Liver (tissue), 8 donors: ENCODE measurements at regions not wholly inside any gene's neighbourhood (a gene's known extent, or its start where the extent isn't known, plus 50 kb on each side); places are given as distances from the start of the nearest gene placed in this dataset.

ENCODE experiments used
- DNase-seq: peaks from one replicate; pipeline ENCODE4 v3.0.0-alpha.2; 2017; ENCODE audit warnings: low spot score
- H3K27ac ChIP-seq, 2 donors: one replicate each; pipeline ENCODE4 v1.7.0; 2013; ENCODE audit warnings: inconsistent platforms in 2 of 2, low read length in 2 of 2, control low read depth in 1 of 2, low read depth in 1 of 2, mild to moderate bottlenecking in 1 of 2
- H3K27me3 ChIP-seq, 4 donors: one replicate each; pipeline versions ENCODE4 v1.6.1 to v1.7.0; 2013; ENCODE audit warnings: low read length in 3 of 4, inconsistent platforms in 1 of 4, mild to moderate bottlenecking in 1 of 4, moderate library complexity in 1 of 4; ENCODE audit not compliant: control insufficient read depth in 4 of 4, insufficient read depth in 4 of 4
- H3K36me3 ChIP-seq, 4 donors: one replicate each; pipeline versions ENCODE4 v1.6.1 to v1.7.0; 2013; ENCODE audit warnings: low read length in 3 of 4, mild to moderate bottlenecking in 3 of 4, low read depth in 1 of 4, moderate library complexity in 1 of 4; ENCODE audit not compliant: control insufficient read depth in 4 of 4, insufficient read depth in 3 of 4
- H3K4me1 ChIP-seq, 4 donors: one replicate each; pipeline versions ENCODE4 v1.6.1 to v1.7.0; 2013; ENCODE audit warnings: low read length in 3 of 4, mild to moderate bottlenecking in 3 of 4, moderate library complexity in 1 of 4; ENCODE audit not compliant: control insufficient read depth in 4 of 4, insufficient read depth in 4 of 4
- H3K4me3 ChIP-seq, 3 donors: one replicate each; pipeline versions ENCODE4 v1.6.1 to v1.7.0; 2013; ENCODE audit warnings: low read length in 3 of 3, control low read depth in 1 of 3, low read depth in 1 of 3, mild to moderate bottlenecking in 1 of 3
- H3K9ac ChIP-seq, 2 donors: one replicate each; pipeline ENCODE4 v1.7.0; 2013; ENCODE audit warnings: low read length in 2 of 2, mild to moderate bottlenecking in 2 of 2, moderate library complexity in 2 of 2, control low read depth in 1 of 2, low read depth in 1 of 2
- H3K9me3 ChIP-seq, 4 donors: one replicate each; pipeline versions ENCODE4 v1.6.1 to v1.7.0; 2013; ENCODE audit warnings: low read length in 3 of 4; ENCODE audit not compliant: control insufficient read depth in 4 of 4
- EGR1 ChIP-seq, 2 donors: IDR thresholded peaks; 2 replicates each; pipeline ENCODE4 v1.6.1; 2016 to 2018; ENCODE audit warnings: antibody characterized with exemption in 2 of 2, low read depth in 2 of 2
- FOXA1 ChIP-seq: IDR thresholded peaks from 2 replicates; pipeline ENCODE4 v1.6.1; 2016; ENCODE audit warnings: antibody characterized with exemption
- FOXA2 ChIP-seq: IDR thresholded peaks from 2 replicates; pipeline ENCODE4 v1.6.1; 2016; ENCODE audit warnings: antibody characterized with exemption
- GABPA ChIP-seq, 2 donors: IDR thresholded peaks in 1 of 2; conservative IDR thresholded peaks in 1 of 2; 2 replicates each; pipeline ENCODE4 v1.6.1; 2016; ENCODE audit warnings: antibody characterized with exemption in 2 of 2, mild to moderate bottlenecking in 1 of 2, moderate library complexity in 1 of 2
- HNF4A ChIP-seq, 2 donors: conservative IDR thresholded peaks; 2 replicates each; pipeline ENCODE4 v1.6.1; 2016; ENCODE audit warnings: antibody characterized with exemption in 2 of 2, mild to moderate bottlenecking in 2 of 2
- HNF4G ChIP-seq: IDR thresholded peaks from 2 replicates; pipeline ENCODE4 v1.6.1; 2016; ENCODE audit warnings: antibody characterized with exemption
- JUND ChIP-seq, 2 donors: IDR thresholded peaks; 2 replicates each; pipeline ENCODE4 v1.6.1; 2016; ENCODE audit warnings: antibody characterized with exemption in 2 of 2
- NR2F2 ChIP-seq: IDR thresholded peaks from 2 replicates; pipeline ENCODE4 v1.6.1; 2016; ENCODE audit warnings: antibody characterized with exemption
- RAD21 ChIP-seq, 2 donors: IDR thresholded peaks; 2 replicates each; pipeline ENCODE4 v1.6.1; 2016; ENCODE audit warnings: antibody characterized with exemption in 2 of 2, mild to moderate bottlenecking in 2 of 2
- RXRA ChIP-seq, 2 donors: IDR thresholded peaks; 2 replicates each; pipeline ENCODE4 v1.6.1; 2017 to 2018; ENCODE audit warnings: antibody characterized with exemption in 2 of 2, mild to moderate bottlenecking in 1 of 2
- SP1 ChIP-seq: IDR thresholded peaks from 2 replicates; pipeline ENCODE4 v1.6.1; 2018; ENCODE audit warnings: antibody characterized with exemption, mild to moderate bottlenecking
- TAF1 ChIP-seq: conservative IDR thresholded peaks from 2 replicates; pipeline ENCODE4 v1.6.1; 2016; ENCODE audit warnings: antibody characterized with exemption, mild to moderate bottlenecking
- YY1 ChIP-seq: IDR thresholded peaks from 2 replicates; pipeline ENCODE4 v1.6.1; 2016; ENCODE audit warnings: antibody characterized with exemption, mild to moderate bottlenecking
- WGBS: extraction: QIAGEN DNeasy Blood & Tissue Kit; methylation state at CpG from one replicate; pipeline ENCODE4 v1.1.7; 2013; 5-methylcytosine and 5-hydroxymethylcytosine counted together
- TF ChIP-seq, protein P1 (sequence below): IDR thresholded peaks from 2 replicates; pipeline ENCODE4 v1.6.1; 2016; ENCODE audit warnings: antibody characterized with exemption, mild to moderate bottlenecking
- TF ChIP-seq, protein P2 (sequence below): IDR thresholded peaks from 2 replicates; pipeline ENCODE4 v1.6.1; 2016; ENCODE audit warnings: antibody characterized with exemption
- TF ChIP-seq, protein P3 (sequence below): IDR thresholded peaks from 2 replicates; pipeline ENCODE4 v1.6.1; 2016; ENCODE audit warnings: antibody characterized with exemption
- TF ChIP-seq, protein P4 (sequence below): fragments of 150-350 bp; IDR thresholded peaks from 2 replicates; pipeline ENCODE4 v1.5.1; 2017; ENCODE audit warnings: improper control_type of control experiment, low read depth, low read length; ENCODE audit not compliant: missing input control
- donor health status: healthy.
- donor health status: healthy.
- donor health status: healthy.
- donor health status: healthy.
- donor health status: healthy.

DNA sequence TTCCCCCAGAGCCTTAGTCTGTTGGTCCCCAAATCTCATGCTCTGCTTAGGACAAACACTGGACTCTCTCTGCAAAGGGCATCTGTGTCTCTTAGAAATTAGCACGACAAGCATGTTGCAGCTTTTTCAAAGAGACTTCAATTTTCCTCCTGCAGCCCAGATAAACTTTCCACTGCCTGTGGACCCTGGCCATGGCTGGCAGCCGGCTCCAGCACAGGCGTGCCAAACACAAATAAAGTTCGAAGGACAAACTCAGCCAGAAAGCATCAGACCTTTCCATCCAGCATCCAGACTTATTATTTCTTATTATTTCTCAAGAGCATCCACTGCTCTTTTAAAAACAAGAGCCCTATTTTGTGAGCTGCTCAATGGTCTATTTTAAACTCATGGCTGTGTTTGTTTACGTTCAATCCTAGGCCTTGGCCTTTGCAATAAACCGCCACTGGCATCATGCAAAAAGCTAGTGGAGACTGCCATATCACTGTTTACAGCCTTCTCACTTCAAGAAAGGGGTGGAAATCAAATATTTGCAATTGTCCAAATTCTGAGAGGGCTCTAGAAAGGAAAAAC, 300.8 kb downstream of the BCL11A start (continued):
- TF ChIP-seq, protein P1, sequence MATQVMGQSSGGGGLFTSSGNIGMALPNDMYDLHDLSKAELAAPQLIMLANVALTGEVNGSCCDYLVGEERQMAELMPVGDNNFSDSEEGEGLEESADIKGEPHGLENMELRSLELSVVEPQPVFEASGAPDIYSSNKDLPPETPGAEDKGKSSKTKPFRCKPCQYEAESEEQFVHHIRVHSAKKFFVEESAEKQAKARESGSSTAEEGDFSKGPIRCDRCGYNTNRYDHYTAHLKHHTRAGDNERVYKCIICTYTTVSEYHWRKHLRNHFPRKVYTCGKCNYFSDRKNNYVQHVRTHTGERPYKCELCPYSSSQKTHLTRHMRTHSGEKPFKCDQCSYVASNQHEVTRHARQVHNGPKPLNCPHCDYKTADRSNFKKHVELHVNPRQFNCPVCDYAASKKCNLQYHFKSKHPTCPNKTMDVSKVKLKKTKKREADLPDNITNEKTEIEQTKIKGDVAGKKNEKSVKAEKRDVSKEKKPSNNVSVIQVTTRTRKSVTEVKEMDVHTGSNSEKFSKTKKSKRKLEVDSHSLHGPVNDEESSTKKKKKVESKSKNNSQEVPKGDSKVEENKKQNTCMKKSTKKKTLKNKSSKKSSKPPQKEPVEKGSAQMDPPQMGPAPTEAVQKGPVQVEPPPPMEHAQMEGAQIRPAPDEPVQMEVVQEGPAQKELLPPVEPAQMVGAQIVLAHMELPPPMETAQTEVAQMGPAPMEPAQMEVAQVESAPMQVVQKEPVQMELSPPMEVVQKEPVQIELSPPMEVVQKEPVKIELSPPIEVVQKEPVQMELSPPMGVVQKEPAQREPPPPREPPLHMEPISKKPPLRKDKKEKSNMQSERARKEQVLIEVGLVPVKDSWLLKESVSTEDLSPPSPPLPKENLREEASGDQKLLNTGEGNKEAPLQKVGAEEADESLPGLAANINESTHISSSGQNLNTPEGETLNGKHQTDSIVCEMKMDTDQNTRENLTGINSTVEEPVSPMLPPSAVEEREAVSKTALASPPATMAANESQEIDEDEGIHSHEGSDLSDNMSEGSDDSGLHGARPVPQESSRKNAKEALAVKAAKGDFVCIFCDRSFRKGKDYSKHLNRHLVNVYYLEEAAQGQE = no peak

DNA sequence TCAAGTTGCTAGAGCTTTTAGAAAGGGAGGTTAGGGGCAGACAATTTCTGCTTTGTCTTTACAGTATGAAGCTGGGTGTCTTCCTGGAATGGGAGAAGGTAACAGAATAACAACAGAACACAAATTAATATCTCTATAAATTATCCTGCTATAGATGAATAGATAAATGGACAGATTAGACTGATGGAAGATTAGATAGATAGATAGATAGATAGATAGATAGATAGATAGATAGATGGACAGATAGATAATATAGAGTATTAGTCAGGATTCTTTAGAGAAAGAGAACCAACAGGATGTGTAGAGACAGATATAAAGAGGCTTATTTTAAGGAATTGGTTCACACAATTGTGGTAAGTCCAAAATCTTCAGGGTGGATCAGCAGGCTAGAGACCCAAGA, 302.2 kb downstream of the BCL11A start:
- H3K9ac ChIP-seq = no peak overlapping the region
- H3K36me3 ChIP-seq = no peaks in the 10 kb centered on the region
- no peak for TF ChIP-seq EGR1 (IDR thresholded peaks at IDR 0.05; ENCODE audit: low read depth in 2 of 2)
- TF ChIP-seq RAD21 (IDR thresholded peaks at IDR 0.05) = no peak
- TF ChIP-seq, protein P2, sequence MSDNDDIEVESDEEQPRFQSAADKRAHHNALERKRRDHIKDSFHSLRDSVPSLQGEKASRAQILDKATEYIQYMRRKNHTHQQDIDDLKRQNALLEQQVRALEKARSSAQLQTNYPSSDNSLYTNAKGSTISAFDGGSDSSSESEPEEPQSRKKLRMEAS = no peak
- no peak for TF ChIP-seq TAF1
- TF ChIP-seq HNF4A (conservative IDR thresholded peaks at IDR 0.05) = no peak
- TF ChIP-seq, protein P3, sequence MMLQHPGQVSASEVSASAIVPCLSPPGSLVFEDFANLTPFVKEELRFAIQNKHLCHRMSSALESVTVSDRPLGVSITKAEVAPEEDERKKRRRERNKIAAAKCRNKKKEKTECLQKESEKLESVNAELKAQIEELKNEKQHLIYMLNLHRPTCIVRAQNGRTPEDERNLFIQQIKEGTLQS = no peak
- TF ChIP-seq, protein P1 = no peak
- no peak for TF ChIP-seq SP1
- no peak for TF ChIP-seq YY1
- no peak for TF ChIP-seq FOXA2
- no peak for TF ChIP-seq FOXA1
- TF ChIP-seq GABPA (IDR thresholded peaks at IDR 0.05 in 1 of 2, conservative IDR thresholded peaks at IDR 0.05 in 1 of 2) = no peak
- no peak for TF ChIP-seq NR2F2
- TF ChIP-seq HNF4G = no peak
- H3K27ac ChIP-seq = no peak overlapping the region
- H3K4me3 ChIP-seq = no peak overlapping the region
- H3K4me1 ChIP-seq = peaks cover 0 to 7% (median 0%) of the 10 kb centered on the region in 4 donors
- no peak for DNase-seq
- no peaks in the 10 kb centered on the region for H3K27me3 ChIP-seq
- H3K9me3 ChIP-seq = no peaks in the 10 kb centered on the region

DNA sequence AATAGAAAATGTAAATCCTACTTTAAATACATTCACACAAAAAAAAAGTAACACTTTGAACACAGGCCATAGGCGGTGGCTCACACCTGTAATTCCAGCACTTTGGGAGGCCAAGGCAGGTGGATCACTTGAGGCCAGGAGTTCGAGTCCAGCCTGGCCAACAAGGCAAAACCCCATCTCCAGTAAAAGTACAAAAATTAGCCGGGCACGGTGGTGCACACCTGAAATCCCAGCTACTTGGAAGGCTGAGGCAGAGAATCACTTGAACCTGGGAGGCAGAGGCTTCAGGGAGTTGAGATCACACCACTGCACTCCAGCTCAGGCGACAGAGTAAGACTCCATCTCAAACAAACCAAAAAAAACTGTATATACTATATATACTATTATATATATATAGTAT, 303.6 kb downstream of the BCL11A start:
- no peak for TF ChIP-seq JUND (IDR thresholded peaks at IDR 0.05)
- TF ChIP-seq, protein P4, sequence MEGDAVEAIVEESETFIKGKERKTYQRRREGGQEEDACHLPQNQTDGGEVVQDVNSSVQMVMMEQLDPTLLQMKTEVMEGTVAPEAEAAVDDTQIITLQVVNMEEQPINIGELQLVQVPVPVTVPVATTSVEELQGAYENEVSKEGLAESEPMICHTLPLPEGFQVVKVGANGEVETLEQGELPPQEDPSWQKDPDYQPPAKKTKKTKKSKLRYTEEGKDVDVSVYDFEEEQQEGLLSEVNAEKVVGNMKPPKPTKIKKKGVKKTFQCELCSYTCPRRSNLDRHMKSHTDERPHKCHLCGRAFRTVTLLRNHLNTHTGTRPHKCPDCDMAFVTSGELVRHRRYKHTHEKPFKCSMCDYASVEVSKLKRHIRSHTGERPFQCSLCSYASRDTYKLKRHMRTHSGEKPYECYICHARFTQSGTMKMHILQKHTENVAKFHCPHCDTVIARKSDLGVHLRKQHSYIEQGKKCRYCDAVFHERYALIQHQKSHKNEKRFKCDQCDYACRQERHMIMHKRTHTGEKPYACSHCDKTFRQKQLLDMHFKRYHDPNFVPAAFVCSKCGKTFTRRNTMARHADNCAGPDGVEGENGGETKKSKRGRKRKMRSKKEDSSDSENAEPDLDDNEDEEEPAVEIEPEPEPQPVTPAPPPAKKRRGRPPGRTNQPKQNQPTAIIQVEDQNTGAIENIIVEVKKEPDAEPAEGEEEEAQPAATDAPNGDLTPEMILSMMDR = no peak
- TF ChIP-seq, protein P2 = no peak
- TF ChIP-seq, protein P3 = no peak
- TF ChIP-seq FOXA1 = no peak
- no peak for TF ChIP-seq RXRA (IDR thresholded peaks at IDR 0.05)

More for the DNA sequence above, 303.6 kb downstream of the BCL11A start:
- Histone ChIP-seq H3K27me3 (no peaks in the 10 kb centered on the region), H3K27ac (no peak overlapping the region), H3K9ac (no peak overlapping the region), H3K36me3 (no peaks in the 10 kb centered on the region), H3K4me3 (no peak overlapping the region), H3K9me3 (no peaks in the 10 kb centered on the region), H3K4me1 (peaks cover 0 to 11% (median 3%) of the 10 kb centered on the region in 4 donors)
- DNase-seq = no peak
- WGBS = 94% methylated on average over 5 of the region's 5 CpGs
